Panc1 (cell line): ENCODE measurements at regions not wholly inside any gene's neighbourhood (a gene's known extent, or its start where the extent isn't known, plus 50 kb on each side); places are given as distances from the start of the nearest gene placed in this dataset.

Experiments
- POLR2AphosphoS5 ChIP-seq: IDR thresholded peaks from 2 replicates; pipeline ENCODE4 v1.6.1; 2012; ENCODE audit warnings: mild to moderate bottlenecking, low read depth, low read length, moderate library complexity
- REST ChIP-seq, 2 experiments: IDR thresholded peaks; 2 replicates each; pipeline ENCODE4 v1.6.1; 2011 to 2012; ENCODE audit warnings: low read depth in 2 of 2, control low read depth in 1 of 2, low read length in 1 of 2, mild to moderate bottlenecking in 1 of 2, moderate library complexity in 1 of 2; ENCODE audit not compliant: insufficient read depth in 1 of 2
- SIN3A ChIP-seq: IDR thresholded peaks from 2 replicates; pipeline ENCODE4 v1.6.1; 2012; ENCODE audit warnings: low read depth, mild to moderate bottlenecking, low read length, moderate library complexity, borderline replicate concordance; ENCODE audit not compliant: insufficient read depth
- TCF7L2 ChIP-seq: IDR thresholded peaks from 2 replicates; pipeline ENCODE4 v1.6.1; 2011; ENCODE audit warnings: mild to moderate bottlenecking, low read depth, low read length, inconsistent platforms
- TF ChIP-seq, protein P1 (sequence below): fragments of 450-650 bp; IDR thresholded peaks from 2 replicates; pipeline ENCODE4 v1.5.1; 2017; ENCODE audit warnings: mild to moderate bottlenecking

GRCh38 chr21:25323356-25323949, 283.8 kb downstream of the MRPL39 start:
- TF ChIP-seq, protein P1, sequence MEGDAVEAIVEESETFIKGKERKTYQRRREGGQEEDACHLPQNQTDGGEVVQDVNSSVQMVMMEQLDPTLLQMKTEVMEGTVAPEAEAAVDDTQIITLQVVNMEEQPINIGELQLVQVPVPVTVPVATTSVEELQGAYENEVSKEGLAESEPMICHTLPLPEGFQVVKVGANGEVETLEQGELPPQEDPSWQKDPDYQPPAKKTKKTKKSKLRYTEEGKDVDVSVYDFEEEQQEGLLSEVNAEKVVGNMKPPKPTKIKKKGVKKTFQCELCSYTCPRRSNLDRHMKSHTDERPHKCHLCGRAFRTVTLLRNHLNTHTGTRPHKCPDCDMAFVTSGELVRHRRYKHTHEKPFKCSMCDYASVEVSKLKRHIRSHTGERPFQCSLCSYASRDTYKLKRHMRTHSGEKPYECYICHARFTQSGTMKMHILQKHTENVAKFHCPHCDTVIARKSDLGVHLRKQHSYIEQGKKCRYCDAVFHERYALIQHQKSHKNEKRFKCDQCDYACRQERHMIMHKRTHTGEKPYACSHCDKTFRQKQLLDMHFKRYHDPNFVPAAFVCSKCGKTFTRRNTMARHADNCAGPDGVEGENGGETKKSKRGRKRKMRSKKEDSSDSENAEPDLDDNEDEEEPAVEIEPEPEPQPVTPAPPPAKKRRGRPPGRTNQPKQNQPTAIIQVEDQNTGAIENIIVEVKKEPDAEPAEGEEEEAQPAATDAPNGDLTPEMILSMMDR, result no peak
- TF ChIP-seq POLR2AphosphoS5, result no peak
- no peak for TF ChIP-seq REST (IDR thresholded peaks at IDR 0.05; ENCODE audit: insufficient read depth in 1 of 2, low read depth in 2 of 2, low read length in 1 of 2)
- no peak for TF ChIP-seq SIN3A
- no peak for TF ChIP-seq TCF7L2
